Astrocyte of the cerebellum (primary cell): ENCODE measurements at regions not wholly inside any gene's neighbourhood (a gene's known extent, or its start where the extent isn't known, plus 50 kb on each side); places are given as distances from the start of the nearest gene placed in this dataset.
"Not testable (repeated sequence)": the region's sequence is repeated elsewhere in the genome, so short reads cannot be mapped to it uniquely, and the experiment has no call there.

Experiments
- DNase-seq: peaks from one replicate; pipeline ENCODE4 v3.0.0-alpha.2; 2011; ENCODE audit warnings: low read depth
- H3K4me3 ChIP-seq: 2 replicates; pipeline ENCODE4 v1.5.1; 2011; ENCODE audit warnings: mild to moderate bottlenecking, low read depth, low read length, moderate library complexity
- CTCF ChIP-seq: IDR thresholded peaks from 2 replicates; pipeline ENCODE4 v1.5.1; 2012; ENCODE audit warnings: low read length, low read depth, moderate library complexity, mild to moderate bottlenecking; ENCODE audit errors: missing control alignments
- in situ Hi-C: cut with HindIII; loops from 2 replicates; pipeline ENCODE4 v1.10.0; 2017; ENCODE audit warnings: low sequenced_read_pairs

GRCh38 chr3:6452974-6453373 lies 407.9 kb upstream of the GRM7 start:
- H3K4me3 ChIP-seq: no peak overlapping the region
- DNase-seq: no peak
- in situ Hi-C loops: no loop called here
- TF ChIP-seq CTCF: no peak

- in situ Hi-C loops: no loop called here
- no peak for DNase-seq
- TF ChIP-seq CTCF: no peak
- no peak overlapping the region for H3K4me3 ChIP-seq
These were observed 405.9 kb upstream of the GRM7 start for GRCh38 chr3:6455031-6455430.

- DNase-seq: no peak
- H3K4me3 ChIP-seq: no peak overlapping the region
- no peak for TF ChIP-seq CTCF
- in situ Hi-C loops: no loop called here
These were observed 393.7 kb upstream of the GRM7 start for GRCh38 chr3:6467186-6467585.

GRCh38 chr3:6468589-6468988 lies 392.3 kb upstream of the GRM7 start:
- no peak overlapping the region for H3K4me3 ChIP-seq
- DNase-seq: no peak
- in situ Hi-C loops: no loop called here
- TF ChIP-seq CTCF: no peak

GRCh38 chr3:6471744-6472143 lies 389.2 kb upstream of the GRM7 start:
- in situ Hi-C loops: no loop called here
- H3K4me3 ChIP-seq: no peak overlapping the region
- DNase-seq: no peak
- TF ChIP-seq CTCF: no peak

GRCh38 chr3:6490487-6491327 lies 370.2 kb upstream of the GRM7 start:
- in situ Hi-C loops, H3K4me3 ChIP-seq, DNase-seq: not testable (repeated sequence)

GRCh38 chr3:6491768-6492167 lies 369.1 kb upstream of the GRM7 start:
- TF ChIP-seq CTCF: no peak
- H3K4me3 ChIP-seq: no peak overlapping the region
- in situ Hi-C loops: no loop called here
- DNase-seq: no peak
